H9 (cell line): ENCODE measurements at regions not wholly inside any gene's neighbourhood (a gene's known extent, or its start where the extent isn't known, plus 50 kb on each side); places are given as distances from the start of the nearest gene placed in this dataset.

ENCODE experiments used
- DNase-seq: peaks from one replicate; pipeline ENCODE4 v3.0.0-alpha.2; 2017
- H2AFZ ChIP-seq: one replicate; pipeline ENCODE4 v1.6.1; 2013; ENCODE audit warnings: mild to moderate bottlenecking, low read length, control low read depth, moderate library complexity
- H2AK5ac ChIP-seq: 2 replicates; pipeline ENCODE4 v1.6.1; 2013; ENCODE audit warnings: low read length, control low read depth, mixed read lengths; ENCODE audit not compliant: insufficient read length
- H2BK120ac ChIP-seq: one replicate; pipeline ENCODE4 v1.6.1; 2013; ENCODE audit warnings: low read depth, mild to moderate bottlenecking, low read length, control low read depth, inconsistent platforms; ENCODE audit not compliant: poor library complexity, severe bottlenecking
- H2BK12ac ChIP-seq: 2 replicates; pipeline ENCODE4 v1.6.1; 2013; ENCODE audit warnings: low read length, control low read depth, mixed read lengths, low read depth; ENCODE audit not compliant: insufficient read length
- H2BK15ac ChIP-seq: 2 replicates; pipeline ENCODE4 v1.6.1; 2013; ENCODE audit warnings: low read depth, low read length, control low read depth
- H2BK20ac ChIP-seq: one replicate; pipeline ENCODE4 v1.6.1; 2013; ENCODE audit warnings: low read depth, mild to moderate bottlenecking, low read length, control low read depth, inconsistent platforms; ENCODE audit not compliant: poor library complexity, severe bottlenecking
- H2BK5ac ChIP-seq: 2 replicates; pipeline ENCODE4 v1.6.1; 2013; ENCODE audit warnings: low read length, control low read depth, mixed read lengths; ENCODE audit not compliant: insufficient read length
- H3K14ac ChIP-seq: 2 replicates; pipeline ENCODE4 v1.6.1; 2013; ENCODE audit warnings: low read length, control low read depth; ENCODE audit not compliant: insufficient read depth
- H3K18ac ChIP-seq: 2 replicates; pipeline ENCODE4 v1.6.1; 2013; ENCODE audit warnings: low read depth, mild to moderate bottlenecking, mixed read lengths, low read length, control low read depth; ENCODE audit not compliant: insufficient read length
- H3K23ac ChIP-seq: 2 replicates; pipeline ENCODE4 v1.6.1; 2013; ENCODE audit warnings: low read length, control low read depth, mixed read lengths, low read depth; ENCODE audit not compliant: insufficient read length
- H3K23me2 ChIP-seq: 2 replicates; pipeline ENCODE4 v1.6.1; 2013; ENCODE audit warnings: low read depth, mild to moderate bottlenecking, mixed read lengths, low read length, control low read depth; ENCODE audit not compliant: insufficient read length, poor library complexity, severe bottlenecking
- H3K27ac ChIP-seq: 2 replicates; pipeline ENCODE4 v1.5.1; 2013; ENCODE audit warnings: low read length, control low read depth, mixed read lengths, low read depth; ENCODE audit not compliant: insufficient read length
- H3K27me3 ChIP-seq: 2 replicates; pipeline ENCODE4 v1.6.1; 2013; ENCODE audit warnings: low read length, control low read depth, inconsistent platforms; ENCODE audit not compliant: insufficient read depth
- H3K4ac ChIP-seq: 2 replicates; pipeline ENCODE4 v1.6.1; 2013; ENCODE audit warnings: low read depth, mild to moderate bottlenecking, control low read depth, inconsistent platforms, low read length, moderate library complexity
- H3K4me1 ChIP-seq: 2 replicates; pipeline ENCODE4 v1.6.1; 2013; ENCODE audit warnings: low read length, control low read depth, inconsistent platforms; ENCODE audit not compliant: insufficient read depth
- H3K4me2 ChIP-seq: 2 replicates; pipeline ENCODE4 v1.6.1; 2013; ENCODE audit warnings: low read length, control low read depth, mixed read lengths; ENCODE audit not compliant: insufficient read length, insufficient read depth
- H3K56ac ChIP-seq: 2 replicates; pipeline ENCODE4 v1.6.1; 2013; ENCODE audit warnings: low read depth, mild to moderate bottlenecking, mixed read lengths, low read length, control low read depth; ENCODE audit not compliant: insufficient read length
- H3K79me1 ChIP-seq: 2 replicates; pipeline ENCODE4 v1.6.1; 2013; ENCODE audit warnings: low read depth, mild to moderate bottlenecking, moderate library complexity, low read length, control low read depth, inconsistent platforms; ENCODE audit not compliant: insufficient read depth, poor library complexity, severe bottlenecking
- H3K79me2 ChIP-seq: 2 replicates; pipeline ENCODE4 v1.6.1; 2013; ENCODE audit warnings: low read length, control low read depth, inconsistent platforms; ENCODE audit not compliant: insufficient read depth
- H3K9ac ChIP-seq: 2 replicates; pipeline ENCODE4 v1.6.1; 2013; ENCODE audit warnings: low read length, control low read depth, mixed read lengths; ENCODE audit not compliant: insufficient read length; ENCODE audit errors: extremely low read depth
- H3K9me3 ChIP-seq: one replicate; pipeline ENCODE4 v1.6.1; 2013; ENCODE audit warnings: low read depth, low read length, inconsistent platforms; ENCODE audit not compliant: control insufficient read depth
- H3T11ph ChIP-seq: one replicate; pipeline ENCODE4 v1.6.1; 2013; ENCODE audit warnings: mild to moderate bottlenecking, low read length, control low read depth, inconsistent platforms
- H4K20me1 ChIP-seq: one replicate; pipeline ENCODE4 v1.6.1; 2013; ENCODE audit not compliant: control insufficient read depth, insufficient read length, insufficient read depth
- H4K5ac ChIP-seq: 2 replicates; pipeline ENCODE4 v1.6.1; 2013; ENCODE audit warnings: low read depth, mild to moderate bottlenecking, mixed read lengths, low read length, control low read depth; ENCODE audit not compliant: insufficient read length
- H4K8ac ChIP-seq: replicated peaks from 2 replicates; pipeline ENCODE4 v1.6.1; 2013; ENCODE audit warnings: low read length, control low read depth, mixed read lengths, low read depth; ENCODE audit not compliant: insufficient read length
- H4K91ac ChIP-seq: 2 replicates; pipeline ENCODE4 v1.6.1; 2013; ENCODE audit warnings: low read depth, mild to moderate bottlenecking, moderate library complexity, mixed read lengths, low read length, control low read depth; ENCODE audit not compliant: insufficient read length
- H3K27ac Mint-ChIP-seq, 3 experiments: 2 replicates in 2 of 3; 3 replicates in 1 of 3; pipeline ENCODE4 v1.8.0; 2020 to 2021; ENCODE audit warnings: mixed read lengths in 3 of 3, mild to moderate bottlenecking in 1 of 3, moderate library complexity in 1 of 3
- H3K27me3 Mint-ChIP-seq: 2 replicates; pipeline ENCODE4 v1.8.0; 2021; ENCODE audit warnings: low read depth, mild to moderate bottlenecking, moderate library complexity, mixed read lengths
- H3K36me3 Mint-ChIP-seq, 3 experiments: 2 replicates in 2 of 3; 3 replicates in 1 of 3; pipeline ENCODE4 v1.8.0; 2020 to 2021; ENCODE audit warnings: low read depth in 3 of 3, mixed read lengths in 3 of 3; ENCODE audit not compliant: insufficient read depth in 1 of 3
- H3K4me1 Mint-ChIP-seq, 2 experiments: 2 replicates each; pipeline ENCODE4 v1.8.0; 2020; ENCODE audit warnings: mixed read lengths in 2 of 2
- H3K4me3 Mint-ChIP-seq, 2 experiments: 2 replicates in 1 of 2; 3 replicates in 1 of 2; pipeline ENCODE4 v1.8.0; 2020 to 2021; ENCODE audit warnings: mild to moderate bottlenecking in 2 of 2, mixed read lengths in 2 of 2, moderate library complexity in 1 of 2
- H3K9me3 Mint-ChIP-seq, 2 experiments: 2 replicates in 1 of 2; 3 replicates in 1 of 2; pipeline ENCODE4 v1.8.0; 2020; ENCODE audit warnings: mild to moderate bottlenecking in 2 of 2, mixed read lengths in 2 of 2, moderate library complexity in 1 of 2
- WGBS: extraction: QIAGEN DNeasy Blood & Tissue Kit; methylation state at CpG from one replicate; pipeline ENCODE4 v1.1.7; 2013; ENCODE audit warnings: missing lambda C conversion rate, low lambda C conversion rate, mixed read lengths; ENCODE audit not compliant: insufficient read length; ENCODE audit errors: extremely low coverage; 5-methylcytosine and 5-hydroxymethylcytosine counted together
- TF ChIP-seq, protein P1 (sequence below): fragments of 200-600 bp; sonication (generic); conservative IDR thresholded peaks from 3 replicates; pipeline ENCODE4 v1.8.0; 2021; ENCODE audit warnings: antibody characterized with exemption, mild to moderate bottlenecking

DNA sequence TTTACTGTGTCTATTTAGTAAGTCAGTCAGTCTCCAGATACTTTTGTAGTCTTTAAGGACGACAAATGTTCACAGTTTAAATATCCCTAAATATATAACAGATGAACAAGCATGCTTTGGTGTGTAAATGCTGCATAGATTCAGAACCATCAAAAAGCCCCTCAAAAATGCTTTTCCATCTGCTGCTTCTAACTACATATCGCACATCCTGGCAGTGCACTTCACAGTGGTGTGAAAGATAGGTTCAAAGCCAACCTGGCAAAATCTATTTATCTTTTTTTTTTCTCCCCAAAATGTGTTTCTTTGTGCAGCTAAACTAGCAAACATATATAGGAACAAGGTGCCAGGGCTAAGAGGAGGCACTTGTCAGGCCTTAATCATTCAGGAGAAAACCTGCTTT, 753.8 kb downstream of the PLCL1 start:
- Histone ChIP-seq H3K4me1 (no peaks in the 10 kb centered on the region), H2AFZ (no peak overlapping the region), H3K23me2 (no peaks in the 10 kb centered on the region), H3K79me1 (no peaks in the 10 kb centered on the region), H2BK15ac (no peak overlapping the region), H2BK20ac (no peak overlapping the region), H3K79me2 (no peaks in the 10 kb centered on the region), H3K9me3 (no peaks in the 10 kb centered on the region), H2BK12ac (no peak overlapping the region), H4K91ac (no peak overlapping the region), H2BK5ac (no peak overlapping the region), H3K56ac (no peak overlapping the region), H3K27ac (no peak overlapping the region), H3K4ac (no peak overlapping the region), H4K5ac (no peak overlapping the region), H3K4me2 (no peak overlapping the region), H4K8ac (no peak overlapping the region), H3K27me3 (no peaks in the 10 kb centered on the region), H3K18ac (no peak overlapping the region), H3T11ph (no peak overlapping the region), H3K14ac (no peak overlapping the region), H2BK120ac (no peak overlapping the region), H3K23ac (no peak overlapping the region), H3K9ac (no peak overlapping the region), H4K20me1 (no peaks in the 10 kb centered on the region), H2AK5ac (no peak overlapping the region)
- no peak overlapping the region for H3K4me3 Mint-ChIP-seq
- H3K4me1 Mint-ChIP-seq: peaks cover 4% of the 10 kb centered on the region in 2 experiments; a peak in 1 of 4 replicates
- H3K36me3 Mint-ChIP-seq: peaks cover 0 to 11% (median 4%) of the 10 kb centered on the region in 3 experiments; a peak in 6 of 7 replicates
- no peak for DNase-seq
- H3K27ac Mint-ChIP-seq: no peak overlapping the region
- no CpG with 5 or more reads among the region's 2 CpGs for WGBS
- H3K9me3 Mint-ChIP-seq: peaks cover 18 to 20% of the 10 kb centered on the region in 2 experiments; a peak in 4 of 5 replicates
- TF ChIP-seq, protein P1, sequence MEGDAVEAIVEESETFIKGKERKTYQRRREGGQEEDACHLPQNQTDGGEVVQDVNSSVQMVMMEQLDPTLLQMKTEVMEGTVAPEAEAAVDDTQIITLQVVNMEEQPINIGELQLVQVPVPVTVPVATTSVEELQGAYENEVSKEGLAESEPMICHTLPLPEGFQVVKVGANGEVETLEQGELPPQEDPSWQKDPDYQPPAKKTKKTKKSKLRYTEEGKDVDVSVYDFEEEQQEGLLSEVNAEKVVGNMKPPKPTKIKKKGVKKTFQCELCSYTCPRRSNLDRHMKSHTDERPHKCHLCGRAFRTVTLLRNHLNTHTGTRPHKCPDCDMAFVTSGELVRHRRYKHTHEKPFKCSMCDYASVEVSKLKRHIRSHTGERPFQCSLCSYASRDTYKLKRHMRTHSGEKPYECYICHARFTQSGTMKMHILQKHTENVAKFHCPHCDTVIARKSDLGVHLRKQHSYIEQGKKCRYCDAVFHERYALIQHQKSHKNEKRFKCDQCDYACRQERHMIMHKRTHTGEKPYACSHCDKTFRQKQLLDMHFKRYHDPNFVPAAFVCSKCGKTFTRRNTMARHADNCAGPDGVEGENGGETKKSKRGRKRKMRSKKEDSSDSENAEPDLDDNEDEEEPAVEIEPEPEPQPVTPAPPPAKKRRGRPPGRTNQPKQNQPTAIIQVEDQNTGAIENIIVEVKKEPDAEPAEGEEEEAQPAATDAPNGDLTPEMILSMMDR: no peak
- H3K27me3 Mint-ChIP-seq: no peaks in the 10 kb centered on the region
